NCI-H146 (cell line): ENCODE measurements at regions not wholly inside any gene's neighbourhood (a gene's known extent, or its start where the extent isn't known, plus 50 kb on each side); places are given as distances from the start of the nearest gene placed in this dataset.
A peak's percentile ranks its signal among the peaks of the same experiment; 100 is the strongest.
"Not testable (repeated sequence)": the region's sequence is repeated elsewhere in the genome, so short reads cannot be mapped to it uniquely, and the experiment has no call there.

Source experiments
- DNase-seq: peaks from one replicate; lab custom pipeline; 2025; lab: John Stamatoyannopoulos, UW

- no peak for DNase-seq
Measured at GRCh38 chr6:133051240-133051639, 189.9 kb upstream of the EYA4 start.

GRCh38 chr6:133052465-133052864 is 188.7 kb upstream of the EYA4 start:
- DNase-seq, result no peak

GRCh38 chr6:133055441-133055966 is 185.7 kb upstream of the EYA4 start:
- peak; percentile 69 for DNase-seq

GRCh38 chr6:133057352-133057751 is 183.8 kb upstream of the EYA4 start:
- no peak for DNase-seq

- DNase-seq, result no peak
Measured at GRCh38 chr6:133062077-133062476, 179.1 kb upstream of the EYA4 start.

GRCh38 chr6:133062696-133063306 is 178.4 kb upstream of the EYA4 start:
- no peak for DNase-seq

GRCh38 chr6:133067960-133068359 is 173.2 kb upstream of the EYA4 start:
- no peak for DNase-seq

- no peak for DNase-seq
Measured at GRCh38 chr6:133070410-133071043, 170.6 kb upstream of the EYA4 start.

GRCh38 chr6:133079901-133080300 is 161.3 kb upstream of the EYA4 start:
- no peak for DNase-seq

- peak; percentile 85 for DNase-seq
Measured at GRCh38 chr6:133083248-133083967, 157.7 kb upstream of the EYA4 start.

- DNase-seq, result no peak
Measured at GRCh38 chr6:133085471-133085870, 155.7 kb upstream of the EYA4 start.

- no peak for DNase-seq
Measured at GRCh38 chr6:133085896-133086295, 155.3 kb upstream of the EYA4 start.

- DNase-seq, result no peak
Measured at GRCh38 chr6:133088931-133089695, 152.0 kb upstream of the EYA4 start.

- no peak for DNase-seq
Measured at GRCh38 chr6:133092199-133092598, 149.0 kb upstream of the EYA4 start.

GRCh38 chr6:133092771-133093170 is 148.4 kb upstream of the EYA4 start:
- DNase-seq, result no peak

- DNase-seq, result not testable (repeated sequence)
Measured at GRCh38 chr6:133093211-133093610, 147.9 kb upstream of the EYA4 start.

GRCh38 chr6:133093956-133094355 is 147.2 kb upstream of the EYA4 start:
- DNase-seq, result peak; percentile 96

GRCh38 chr6:133097208-133097607 is 143.9 kb upstream of the EYA4 start:
- DNase-seq, result no peak

GRCh38 chr6:133099573-133099972 is 141.6 kb upstream of the EYA4 start:
- DNase-seq, result no peak

GRCh38 chr6:133100865-133101264 is 140.3 kb upstream of the EYA4 start:
- DNase-seq, result no peak

GRCh38 chr6:133101790-133102189 is 139.4 kb upstream of the EYA4 start:
- DNase-seq, result no peak

GRCh38 chr6:133106934-133107333 is 134.2 kb upstream of the EYA4 start:
- no peak for DNase-seq
